Trophoblast cell (in vitro differentiated cells and primary cell): ENCODE measurements at regions not wholly inside any gene's neighbourhood (a gene's known extent, or its start where the extent isn't known, plus 50 kb on each side); places are given as distances from the start of the nearest gene placed in this dataset.
"Not testable (repeated sequence)": the region's sequence is repeated elsewhere in the genome, so short reads cannot be mapped to it uniquely, and the experiment has no call there.

Experiments used
- DNase-seq, 2 donors: peaks; one replicate each; pipeline ENCODE4 v3.0.0-alpha.2; 2016
- H2AFZ ChIP-seq: 2 replicates; pipeline ENCODE4 v1.6.1; 2013; ENCODE audit warnings: low read length, moderate library complexity, mild to moderate bottlenecking; ENCODE audit not compliant: insufficient read depth, poor library complexity
- H2AK5ac ChIP-seq: 2 replicates; pipeline ENCODE4 v1.6.1; 2013; ENCODE audit warnings: mild to moderate bottlenecking, low read length
- H2BK120ac ChIP-seq: 2 replicates; pipeline ENCODE4 v1.6.1; 2013; ENCODE audit warnings: low read length, mild to moderate bottlenecking, moderate library complexity; ENCODE audit not compliant: insufficient read depth, poor library complexity
- H2BK12ac ChIP-seq: 2 replicates; pipeline ENCODE4 v1.6.1; 2013; ENCODE audit warnings: mild to moderate bottlenecking, low read length, moderate library complexity
- H2BK5ac ChIP-seq: 2 replicates; pipeline ENCODE4 v1.6.1; 2013; ENCODE audit warnings: low read length, low read depth, moderate library complexity, mild to moderate bottlenecking; ENCODE audit not compliant: poor library complexity
- H3K14ac ChIP-seq: 2 replicates; pipeline ENCODE4 v1.6.1; 2013; ENCODE audit warnings: mild to moderate bottlenecking, low read length
- H3K18ac ChIP-seq: 2 replicates; pipeline ENCODE4 v1.6.1; 2013; ENCODE audit warnings: mild to moderate bottlenecking, low read length
- H3K23ac ChIP-seq: 2 replicates; pipeline ENCODE4 v1.6.1; 2013; ENCODE audit warnings: low read length
- H3K27ac ChIP-seq: 2 replicates; pipeline ENCODE4 v1.5.1; 2013; ENCODE audit warnings: low read depth, mild to moderate bottlenecking, inconsistent platforms, low read length, moderate library complexity
- H3K27me3 ChIP-seq: 2 replicates; pipeline ENCODE4 v1.6.1; 2013; ENCODE audit warnings: inconsistent platforms, mild to moderate bottlenecking, low read length, moderate library complexity; ENCODE audit not compliant: insufficient read depth
- H3K36me3 ChIP-seq, 2 experiments: 1 replicate in 1 of 2; 2 replicates in 1 of 2; pipeline ENCODE4 v1.6.1; 2013; ENCODE audit warnings: low read length in 2 of 2, mild to moderate bottlenecking in 2 of 2, moderate library complexity in 1 of 2; ENCODE audit not compliant: insufficient read depth in 2 of 2, control insufficient read depth in 1 of 2
- H3K4ac ChIP-seq: 2 replicates; pipeline ENCODE4 v1.6.1; 2013; ENCODE audit warnings: low read depth, mild to moderate bottlenecking, low read length, moderate library complexity
- H3K4me1 ChIP-seq, 2 experiments: 1 replicate in 1 of 2; 2 replicates in 1 of 2; pipeline ENCODE4 v1.6.1; 2013; ENCODE audit warnings: low read length in 2 of 2, mild to moderate bottlenecking in 2 of 2, moderate library complexity in 1 of 2; ENCODE audit not compliant: insufficient read depth in 2 of 2, control insufficient read depth in 1 of 2
- H3K4me2 ChIP-seq: 2 replicates; pipeline ENCODE4 v1.6.1; 2013; ENCODE audit warnings: inconsistent platforms, mild to moderate bottlenecking, low read length, moderate library complexity
- H3K4me3 ChIP-seq: 2 replicates; pipeline ENCODE4 v1.5.1; 2013; ENCODE audit warnings: mild to moderate bottlenecking, low read depth, low read length, inconsistent platforms
- H3K79me1 ChIP-seq: one replicate; pipeline ENCODE4 v1.6.1; 2013; ENCODE audit warnings: low read length
- H3K79me2 ChIP-seq: 2 replicates; pipeline ENCODE4 v1.6.1; 2013; ENCODE audit warnings: low read length, mild to moderate bottlenecking; ENCODE audit not compliant: control insufficient read depth, insufficient read depth, poor library complexity
- H3K9ac ChIP-seq: 2 replicates; pipeline ENCODE4 v1.6.1; 2013; ENCODE audit warnings: mild to moderate bottlenecking, low read length
- H3K9me3 ChIP-seq: 2 replicates; pipeline ENCODE4 v1.6.1; 2013; ENCODE audit warnings: low read depth, mild to moderate bottlenecking, control low read depth, inconsistent platforms, low read length; ENCODE audit not compliant: insufficient read depth
- H4K12ac ChIP-seq: 2 replicates; pipeline ENCODE4 v1.6.1; 2013; ENCODE audit warnings: low read depth, mild to moderate bottlenecking, low read length, moderate library complexity
- H4K8ac ChIP-seq: 2 replicates; pipeline ENCODE4 v1.6.1; 2013; ENCODE audit warnings: low read depth, mild to moderate bottlenecking, low read length, moderate library complexity
- H4K91ac ChIP-seq: one replicate; pipeline ENCODE4 v1.6.1; 2013; ENCODE audit warnings: low read depth, mild to moderate bottlenecking, low read length, moderate library complexity
- WGBS: extraction: QIAGEN DNeasy Blood & Tissue Kit; methylation state at CpG from one replicate; pipeline ENCODE4 v1.1.7; 2013; ENCODE audit warnings: missing lambda C conversion rate; ENCODE audit not compliant: insufficient read length, insufficient coverage; ENCODE audit errors: extremely low coverage; 5-methylcytosine and 5-hydroxymethylcytosine counted together

- Histone ChIP-seq H3K9ac (no peak overlapping the region), H3K27ac (no peak overlapping the region), H3K9me3 (peaks cover 8% of the 10 kb centered on the region), H2BK12ac (no peak overlapping the region), H2AFZ (no peak overlapping the region), H3K18ac (no peak overlapping the region), H3K4me3 (no peak overlapping the region), H4K91ac (no peak overlapping the region), H4K12ac (no peak overlapping the region), H3K4me2 (no peak overlapping the region), H3K14ac (no peak overlapping the region), H3K36me3 (no peaks in the 10 kb centered on the region), H3K79me1 (no peaks in the 10 kb centered on the region), H4K8ac (no peak overlapping the region), H3K79me2 (no peaks in the 10 kb centered on the region), H2BK5ac (no peak overlapping the region), H2AK5ac (no peak overlapping the region), H2BK120ac (no peak overlapping the region), H3K4me1 (no peaks in the 10 kb centered on the region), H3K4ac (no peak overlapping the region), H3K27me3 (no peaks in the 10 kb centered on the region), H3K23ac (no peak overlapping the region)
- DNase-seq = no peak
- WGBS = no CpG with 5 or more reads among the region's 3 CpGs
Observed at GRCh38 chr5:153939101-153939500, 99.6 kb downstream of the FAM114A2 start.

GRCh38 chr5:153938191-153938842 lies 100.4 kb downstream of the FAM114A2 start:
- H2BK12ac ChIP-seq = no peak overlapping the region
- no peak overlapping the region for H3K14ac ChIP-seq
- no peaks in the 10 kb centered on the region for H3K4me1 ChIP-seq
- DNase-seq = no peak
- no peak overlapping the region for H3K4ac ChIP-seq
- no peak overlapping the region for H4K91ac ChIP-seq
- no peaks in the 10 kb centered on the region for H3K27me3 ChIP-seq
- H2BK5ac ChIP-seq = no peak overlapping the region
- H3K79me2 ChIP-seq = no peaks in the 10 kb centered on the region
- no peaks in the 10 kb centered on the region for H3K36me3 ChIP-seq
- H2BK120ac ChIP-seq = no peak overlapping the region
- H3K79me1 ChIP-seq = no peaks in the 10 kb centered on the region
- H3K9me3 ChIP-seq = peaks cover 8% of the 10 kb centered on the region
- H3K23ac ChIP-seq = no peak overlapping the region
- no peak overlapping the region for H2AK5ac ChIP-seq
- H3K27ac ChIP-seq = no peak overlapping the region
- H2AFZ ChIP-seq = no peak overlapping the region
- H4K12ac ChIP-seq = no peak overlapping the region
- no peak overlapping the region for H3K9ac ChIP-seq
- no peak overlapping the region for H3K4me2 ChIP-seq
- H4K8ac ChIP-seq = no peak overlapping the region
- no peak overlapping the region for H3K4me3 ChIP-seq
- H3K18ac ChIP-seq = no peak overlapping the region

GRCh38 chr5:153937661-153938060 lies 101.0 kb downstream of the FAM114A2 start:
- no CpG with 5 or more reads among the region's 2 CpGs for WGBS
- Histone ChIP-seq H4K91ac (no peak overlapping the region), H3K9ac (no peak overlapping the region), H3K79me1 (no peaks in the 10 kb centered on the region), H3K4me2 (no peak overlapping the region), H4K12ac (no peak overlapping the region), H3K4me3 (no peak overlapping the region), H3K4ac (no peak overlapping the region), H4K8ac (no peak overlapping the region), H2BK120ac (no peak overlapping the region), H3K27ac (no peak overlapping the region), H3K27me3 (no peaks in the 10 kb centered on the region), H3K79me2 (no peaks in the 10 kb centered on the region), H3K23ac (no peak overlapping the region), H2AK5ac (no peak overlapping the region), H3K14ac (no peak overlapping the region), H2BK5ac (no peak overlapping the region), H3K9me3 (peaks cover 8% of the 10 kb centered on the region), H2BK12ac (no peak overlapping the region), H3K4me1 (no peaks in the 10 kb centered on the region), H3K36me3 (no peaks in the 10 kb centered on the region), H3K18ac (no peak overlapping the region), H2AFZ (no peak overlapping the region)
- DNase-seq = no peak

GRCh38 chr5:153935151-153935550 lies 103.6 kb downstream of the FAM114A2 start:
- H3K9me3 ChIP-seq = not testable (repeated sequence)
- WGBS = no CpG with 5 or more reads among the region's 2 CpGs

More at GRCh38 chr5:153935151-153935550, 103.6 kb downstream of the FAM114A2 start:
- H3K4me1 ChIP-seq, DNase-seq, H3K4ac ChIP-seq, H4K12ac ChIP-seq, H3K27me3 ChIP-seq, H3K36me3 ChIP-seq, H3K18ac ChIP-seq, H2BK12ac ChIP-seq, H4K8ac ChIP-seq, H2AK5ac ChIP-seq, H3K79me2 ChIP-seq, H2BK120ac ChIP-seq, H2BK5ac ChIP-seq, H3K14ac ChIP-seq, H3K4me2 ChIP-seq, H3K23ac ChIP-seq, H3K9ac ChIP-seq, H3K27ac ChIP-seq, H3K4me3 ChIP-seq, H3K79me1 ChIP-seq, H4K91ac ChIP-seq, H2AFZ ChIP-seq: not testable (repeated sequence)
